Activated CD8-positive, alpha-beta memory T cell treated with anti-CD3 and anti-CD28 coated beads, Interleukin-2, amount 10 ng/mL, durations not matched to agents 7 days and 5 days (primary cell): ENCODE measurements at regions not wholly inside any gene's neighbourhood (a gene's known extent, or its start where the extent isn't known, plus 50 kb on each side); places are given as distances from the start of the nearest gene placed in this dataset.
A peak's percentile ranks its signal among the peaks of the same experiment; 100 is the strongest.

Source experiments
- ATAC-seq: fragments of 150-1000 bp; cut with Tn5 transposase; one replicate; pipeline ENCODE4 v1.10.0; 2021; ENCODE audit warnings: moderate library complexity
- CTCF ChIA-PET: fragments of 350-600 bp; sonication (Branson Sonifier 250); formaldehyde crosslinking; loops from one replicate; lab custom pipeline; 2021; ENCODE audit warnings: antibody characterized with exemption; lab: Charles Lee
- DNase-seq: peaks from one replicate; pipeline ENCODE4 v3.0.0-alpha.2; 2020
- H3K27ac Mint-ChIP-seq: one replicate; pipeline ENCODE4 v1.8.0; 2021; ENCODE audit warnings: mild to moderate bottlenecking, mixed read lengths
- H3K27me3 Mint-ChIP-seq: one replicate; pipeline ENCODE4 v1.8.0; 2021; ENCODE audit warnings: mixed read lengths
- H3K36me3 Mint-ChIP-seq: one replicate; pipeline ENCODE4 v1.8.0; 2021; ENCODE audit warnings: mild to moderate bottlenecking, mixed read lengths
- H3K4me1 Mint-ChIP-seq: one replicate; pipeline ENCODE4 v1.8.0; 2021; ENCODE audit warnings: mixed read lengths
- H3K4me3 Mint-ChIP-seq: one replicate; pipeline ENCODE4 v1.8.0; 2021; ENCODE audit warnings: mild to moderate bottlenecking, moderate library complexity, mixed read lengths
- H3K9me3 Mint-ChIP-seq: one replicate; pipeline ENCODE4 v1.8.0; 2022; ENCODE audit warnings: low read depth, mixed read lengths

GRCh38 chr18:77622009-77622692 lies 372.5 kb downstream of the GALR1 start:
- CTCF ChIA-PET: no interaction called here
- Mint-ChIP-seq H3K36me3 (no peaks in the 10 kb centered on the region), H3K4me3 (peak overlapping the region; percentile 8), H3K27ac (no peak overlapping the region), H3K27me3 (peaks cover 2% of the 10 kb centered on the region), H3K9me3 (peaks cover 2% of the 10 kb centered on the region), H3K4me1 (peaks cover 2% of the 10 kb centered on the region)
- peak; percentile 12 for ATAC-seq
- no peak for DNase-seq

DNA sequence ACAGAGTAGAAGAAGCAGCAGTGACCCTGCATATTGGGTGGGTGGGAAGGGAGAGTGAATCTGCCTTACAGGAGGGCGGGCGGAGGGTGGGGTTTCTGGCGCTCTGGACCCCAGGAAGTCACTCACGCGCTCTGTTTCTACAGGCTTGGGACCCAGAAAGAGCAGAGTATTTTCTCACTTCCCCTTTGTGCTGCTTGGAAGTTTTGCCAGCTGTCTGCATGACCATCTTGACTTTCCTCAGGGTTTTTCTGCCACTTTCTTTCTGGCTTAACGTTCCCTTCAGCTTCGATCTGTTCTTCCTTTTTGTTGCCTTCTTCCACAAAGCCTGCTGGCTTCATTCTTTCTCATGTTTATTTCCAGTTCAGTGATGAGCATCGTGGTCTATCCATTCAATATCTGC lies 383.1 kb downstream of the GALR1 start:
- CTCF ChIA-PET: no interaction called here

GRCh38 chr18:77634494-77634893 lies 384.8 kb downstream of the GALR1 start:
- DNase-seq (no peak), ATAC-seq (no peak)
- Mint-ChIP-seq H3K4me3 (no peak overlapping the region), H3K36me3 (no peaks in the 10 kb centered on the region), H3K27ac (no peak overlapping the region), H3K4me1 (no peaks in the 10 kb centered on the region), H3K9me3 (no peaks in the 10 kb centered on the region), H3K27me3 (peaks cover 7% of the 10 kb centered on the region)
- CTCF ChIA-PET: no interaction called here

More for the DNA sequence above, 383.1 kb downstream of the GALR1 start:
- Mint-ChIP-seq H3K36me3 (no peaks in the 10 kb centered on the region), H3K27ac (no peak overlapping the region), H3K4me1 (no peaks in the 10 kb centered on the region), H3K27me3 (no peaks in the 10 kb centered on the region), H3K4me3 (no peak overlapping the region), H3K9me3 (no peaks in the 10 kb centered on the region)
- no peak for DNase-seq
- ATAC-seq: no peak

- H3K36me3 Mint-ChIP-seq: no peaks in the 10 kb centered on the region
- H3K4me3 Mint-ChIP-seq: no peak overlapping the region
- DNase-seq (no peak), ATAC-seq (no peak)
- peaks cover 10% of the 10 kb centered on the region for H3K27me3 Mint-ChIP-seq
- H3K27ac Mint-ChIP-seq: no peak overlapping the region
- CTCF ChIA-PET: no interaction called here
- H3K4me1 Mint-ChIP-seq: no peaks in the 10 kb centered on the region
- H3K9me3 Mint-ChIP-seq: no peaks in the 10 kb centered on the region
Observed at GRCh38 chr18:77635451-77635850, 385.8 kb downstream of the GALR1 start.

DNA sequence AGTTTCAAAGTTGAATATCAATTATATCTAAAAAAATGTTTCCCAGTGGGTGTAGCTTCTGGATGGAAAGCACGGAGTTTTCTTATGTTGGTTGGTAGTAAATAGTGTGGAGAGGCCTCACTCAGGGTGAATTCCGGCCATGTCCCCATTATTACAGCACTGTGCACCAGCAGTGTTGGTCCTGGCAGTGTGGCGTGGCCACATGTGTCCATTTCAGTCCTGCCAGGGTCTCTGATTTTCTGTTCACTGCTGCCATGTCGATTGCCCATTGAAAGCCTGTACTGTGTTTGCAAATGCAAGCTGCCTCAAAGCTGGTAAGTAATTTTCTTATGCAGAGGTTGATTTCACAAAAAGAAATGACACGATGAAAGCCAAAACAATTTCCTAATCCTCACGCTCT lies 386.2 kb downstream of the GALR1 start:
- ATAC-seq: no peak
- no peak for DNase-seq
- no peak overlapping the region for H3K27ac Mint-ChIP-seq
- peaks cover 10% of the 10 kb centered on the region for H3K27me3 Mint-ChIP-seq
- H3K4me3 Mint-ChIP-seq: no peak overlapping the region
- H3K9me3 Mint-ChIP-seq: no peaks in the 10 kb centered on the region
- CTCF ChIA-PET: no interaction called here
- no peaks in the 10 kb centered on the region for H3K36me3 Mint-ChIP-seq
- H3K4me1 Mint-ChIP-seq: no peaks in the 10 kb centered on the region

GRCh38 chr18:77645170-77645872 lies 395.7 kb downstream of the GALR1 start:
- Mint-ChIP-seq H3K4me3 (no peak overlapping the region), H3K27ac (no peak overlapping the region), H3K27me3 (peaks cover 8% of the 10 kb centered on the region), H3K9me3 (no peaks in the 10 kb centered on the region), H3K36me3 (no peaks in the 10 kb centered on the region), H3K4me1 (no peaks in the 10 kb centered on the region)
- DNase-seq (no peak), ATAC-seq (no peak)
- CTCF ChIA-PET: no interaction called here

GRCh38 chr18:77647472-77647871 lies 397.8 kb downstream of the GALR1 start:
- H3K4me1 Mint-ChIP-seq: peaks cover 2% of the 10 kb centered on the region
- H3K9me3 Mint-ChIP-seq: no peaks in the 10 kb centered on the region
- CTCF ChIA-PET: no interaction called here
- H3K36me3 Mint-ChIP-seq: no peaks in the 10 kb centered on the region
- H3K27ac Mint-ChIP-seq: no peak overlapping the region
- DNase-seq (no peak), ATAC-seq (no peak)
- H3K27me3 Mint-ChIP-seq: no peaks in the 10 kb centered on the region
- no peak overlapping the region for H3K4me3 Mint-ChIP-seq

- CTCF ChIA-PET: interaction anchor here (0.7 to 1.1 kb wide), 2 partner anchors 649 to 845 kb away, joined by 3 read pairs; no protein-coding TSS in a partner anchor
Observed at GRCh38 chr18:77648411-77648810, 398.8 kb downstream of the GALR1 start.

DNA sequence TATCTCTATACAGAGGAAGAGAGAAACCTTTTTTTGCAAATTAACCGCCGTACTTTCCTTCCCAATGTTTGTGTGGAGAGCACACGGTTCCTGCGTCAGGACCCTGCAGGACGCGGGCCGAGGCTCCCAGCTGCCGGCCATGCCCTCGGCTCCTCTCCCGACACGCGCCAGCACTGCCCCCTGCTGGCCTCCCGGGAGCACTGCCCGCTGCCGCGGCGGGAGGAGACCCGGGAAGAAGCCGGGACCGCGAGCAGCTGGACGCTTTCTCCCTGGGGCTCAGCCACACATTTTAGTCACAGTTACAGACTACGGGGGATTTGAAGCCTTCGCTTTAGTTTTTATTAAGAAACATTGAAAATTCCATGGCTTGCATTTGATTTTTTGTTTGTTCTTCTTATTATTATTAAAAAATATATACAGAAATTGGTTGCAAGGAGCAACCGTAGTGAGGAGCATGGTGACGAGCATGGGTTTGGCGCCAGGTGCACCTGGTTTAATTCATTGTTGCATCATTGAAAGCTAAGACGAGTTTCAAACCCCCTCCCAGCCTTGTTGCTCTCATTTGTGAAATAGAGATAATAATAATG lies 401.2 kb downstream of the GALR1 start:
- ATAC-seq (peak; percentile 74), DNase-seq (peak; percentile 66)
- CTCF ChIA-PET: interaction anchor here (0.9 to 1.4 kb wide), 5 partner anchors 10 to 848 kb away, joined by 3 to 18 read pairs (median 8); no protein-coding TSS in a partner anchor
- peaks cover 2% of the 10 kb centered on the region for H3K4me1 Mint-ChIP-seq
- H3K4me3 Mint-ChIP-seq: no peak overlapping the region
- H3K36me3 Mint-ChIP-seq: no peaks in the 10 kb centered on the region
- no peak overlapping the region for H3K27ac Mint-ChIP-seq
- H3K27me3 Mint-ChIP-seq: no peaks in the 10 kb centered on the region
- no peaks in the 10 kb centered on the region for H3K9me3 Mint-ChIP-seq

More at GRCh38 chr18:77648411-77648810, 398.8 kb downstream of the GALR1 start:
- Mint-ChIP-seq H3K27me3 (no peaks in the 10 kb centered on the region), H3K4me3 (no peak overlapping the region), H3K4me1 (peaks cover 2% of the 10 kb centered on the region), H3K27ac (no peak overlapping the region), H3K9me3 (no peaks in the 10 kb centered on the region), H3K36me3 (no peaks in the 10 kb centered on the region)
- ATAC-seq: no peak
- no peak for DNase-seq

GRCh38 chr18:77651441-77651840 lies 401.8 kb downstream of the GALR1 start:
- no peaks in the 10 kb centered on the region for H3K36me3 Mint-ChIP-seq
- no peaks in the 10 kb centered on the region for H3K27me3 Mint-ChIP-seq
- peaks cover 2% of the 10 kb centered on the region for H3K4me1 Mint-ChIP-seq
- H3K4me3 Mint-ChIP-seq: no peak overlapping the region
- no peak overlapping the region for H3K27ac Mint-ChIP-seq
- no peak for DNase-seq
- no peaks in the 10 kb centered on the region for H3K9me3 Mint-ChIP-seq
- no peak for ATAC-seq
- CTCF ChIA-PET: interaction anchor here (1.2 to 1.4 kb wide), 4 partner anchors 11 to 849 kb away, joined by 3 to 18 read pairs (median 8); no protein-coding TSS in a partner anchor

- H3K27ac Mint-ChIP-seq: no peak overlapping the region
- DNase-seq: no peak
- ATAC-seq: no peak
- CTCF ChIA-PET: no interaction called here
- H3K27me3 Mint-ChIP-seq: no peaks in the 10 kb centered on the region
- no peaks in the 10 kb centered on the region for H3K9me3 Mint-ChIP-seq
- no peaks in the 10 kb centered on the region for H3K36me3 Mint-ChIP-seq
- peaks cover 2% of the 10 kb centered on the region for H3K4me1 Mint-ChIP-seq
- no peak overlapping the region for H3K4me3 Mint-ChIP-seq
Observed at GRCh38 chr18:77653792-77654191, 404.1 kb downstream of the GALR1 start.

DNA sequence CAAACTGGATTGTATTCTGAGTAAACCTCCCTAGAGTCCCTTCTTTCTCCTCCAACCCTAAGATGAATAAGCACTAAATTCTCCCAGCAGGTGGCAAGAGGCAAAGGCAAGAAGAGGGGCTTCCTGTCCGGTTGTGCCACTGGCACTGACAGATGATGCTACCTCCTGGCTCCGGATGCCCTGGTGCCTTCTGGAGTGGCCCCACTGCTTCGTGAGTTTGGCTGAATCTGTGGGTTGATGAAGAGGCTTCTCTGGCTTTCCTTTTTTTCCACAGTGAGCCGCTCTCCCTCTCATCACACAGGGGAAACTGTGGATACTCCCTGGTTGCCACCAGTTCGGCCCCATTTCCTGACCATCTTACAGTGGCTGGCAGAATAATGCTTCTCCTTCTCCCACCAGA lies 404.7 kb downstream of the GALR1 start:
- DNase-seq (no peak), ATAC-seq (no peak)
- CTCF ChIA-PET: no interaction called here
- H3K36me3 Mint-ChIP-seq: no peaks in the 10 kb centered on the region
- no peaks in the 10 kb centered on the region for H3K9me3 Mint-ChIP-seq
- H3K27ac Mint-ChIP-seq: no peak overlapping the region
- no peak overlapping the region for H3K4me3 Mint-ChIP-seq
- H3K4me1 Mint-ChIP-seq: peaks cover 2% of the 10 kb centered on the region
- H3K27me3 Mint-ChIP-seq: no peaks in the 10 kb centered on the region

DNA sequence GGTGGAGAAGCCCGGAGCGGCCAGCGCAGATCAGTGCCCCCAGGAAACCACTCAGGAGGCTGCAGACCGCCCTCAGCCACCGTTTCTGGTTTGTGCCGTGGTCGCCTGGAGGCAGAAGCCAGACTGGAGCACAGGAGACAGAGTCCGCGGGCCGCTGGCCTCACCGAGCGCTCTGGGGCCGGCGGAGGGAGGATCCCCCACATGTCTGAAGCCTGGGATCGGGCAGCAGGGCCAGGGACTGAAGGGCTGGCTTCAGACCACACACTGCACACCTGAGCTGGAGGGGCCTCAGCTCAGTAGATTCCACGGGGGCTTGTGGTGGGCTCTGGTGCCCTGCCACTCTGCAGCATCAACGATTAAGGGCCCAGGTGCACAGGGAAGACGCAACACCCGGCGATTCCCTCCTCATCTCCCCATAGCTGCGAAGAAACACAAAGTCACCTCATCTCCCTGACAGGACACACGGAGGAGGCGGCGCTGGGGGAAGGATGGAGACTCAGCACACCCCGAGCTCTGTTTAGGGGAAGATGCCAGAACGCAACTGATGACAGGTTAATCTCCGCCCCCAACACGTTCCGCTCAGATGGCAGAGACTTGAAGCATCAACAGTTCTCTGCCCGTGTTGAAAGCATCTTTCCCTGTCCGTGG lies 408.1 kb downstream of the GALR1 start:
- DNase-seq (no peak), ATAC-seq (no peak)
- peaks cover 9% of the 10 kb centered on the region for H3K27me3 Mint-ChIP-seq
- H3K9me3 Mint-ChIP-seq: no peaks in the 10 kb centered on the region
- H3K4me3 Mint-ChIP-seq: no peak overlapping the region
- CTCF ChIA-PET: no interaction called here
- no peak overlapping the region for H3K27ac Mint-ChIP-seq
- no peaks in the 10 kb centered on the region for H3K36me3 Mint-ChIP-seq
- no peaks in the 10 kb centered on the region for H3K4me1 Mint-ChIP-seq
